NCI-H2107 treated with DMSO at 0.1 percent for 48 hours (cell line): ENCODE measurements at regions not wholly inside any gene's neighbourhood (a gene's known extent, or its start where the extent isn't known, plus 50 kb on each side); places are given as distances from the start of the nearest gene placed in this dataset.

Experiments
- DNase-seq: peaks from one replicate; lab custom pipeline; 2025; ENCODE audit not compliant: unreplicated experiment; lab: John Stamatoyannopoulos, UW

DNA sequence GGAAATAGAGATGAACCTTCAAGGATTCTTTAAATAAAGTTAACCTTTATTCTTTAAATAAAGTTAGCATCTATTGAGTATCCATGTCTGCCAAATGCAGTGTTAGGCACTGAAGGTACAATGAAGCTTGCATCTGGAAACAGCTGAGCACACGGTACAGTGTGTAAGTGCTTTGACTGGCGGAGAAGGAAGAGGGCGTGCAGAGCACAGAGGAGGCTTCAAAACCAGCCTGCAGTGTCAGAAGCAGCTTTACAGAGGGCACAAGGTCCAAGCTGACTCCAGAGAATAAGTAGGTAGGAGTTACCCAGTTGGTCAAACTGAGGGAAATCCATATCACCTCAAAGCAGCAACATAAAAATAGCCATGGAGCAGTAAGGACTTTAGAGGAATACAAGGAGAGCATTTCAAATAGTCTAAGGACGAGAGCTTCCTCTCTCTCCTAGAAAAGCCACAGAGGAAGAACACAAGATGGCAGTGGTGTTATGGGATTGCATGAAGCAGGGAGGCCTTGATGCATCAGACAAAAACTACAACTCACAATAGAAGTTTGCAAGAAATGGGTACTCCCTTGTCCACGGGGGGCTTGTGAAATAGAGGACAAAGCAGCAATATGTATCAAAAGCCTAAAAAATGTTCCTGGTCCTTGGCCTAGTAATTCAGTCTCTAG, 60.3 kb upstream of the PPP2R3A start:
- DNase-seq = no peak

DNA sequence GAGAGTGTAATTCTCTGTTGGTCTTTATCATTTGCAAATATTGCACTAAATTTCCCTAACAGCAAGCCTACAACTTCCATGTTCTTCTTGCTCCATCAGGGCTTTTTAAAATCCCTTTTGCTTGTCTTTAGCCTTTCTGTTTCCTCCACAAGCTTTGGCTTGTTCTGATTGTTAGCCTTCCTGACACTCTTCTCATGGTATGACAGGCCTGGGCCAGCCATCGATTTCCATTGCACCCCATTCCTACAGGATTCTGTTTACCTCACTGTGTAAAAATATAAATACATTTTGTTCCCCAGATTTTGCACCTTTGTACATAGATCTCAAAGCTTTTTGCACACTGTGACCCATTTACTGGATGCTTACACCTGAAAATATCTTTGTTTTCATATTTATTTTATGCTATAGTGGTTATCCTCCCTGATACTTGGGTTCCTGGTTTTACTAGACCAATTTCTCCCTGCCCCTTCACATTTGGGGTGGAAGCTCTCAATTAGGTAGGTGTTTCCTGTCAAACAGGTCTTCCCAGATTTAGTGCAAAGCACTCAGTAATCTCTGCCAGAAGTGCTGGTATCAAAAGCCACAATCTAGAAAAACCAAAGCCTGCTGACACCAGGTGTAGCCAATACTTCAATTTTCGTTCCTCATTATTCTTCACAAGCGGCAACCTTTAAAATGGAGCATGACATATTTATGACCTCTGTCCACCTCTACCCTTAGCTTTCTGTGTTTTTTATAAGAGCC, 57.9 kb upstream of the PPP2R3A start:
- DNase-seq = no peak

GRCh38 chr3:135908225-135908624, 57.3 kb upstream of the PPP2R3A start:
- DNase-seq = no peak

- DNase-seq = no peak
Observed at GRCh38 chr3:135908737-135909136, 56.8 kb upstream of the PPP2R3A start.

- DNase-seq = no peak
Observed at GRCh38 chr3:135911110-135911509, 54.4 kb upstream of the PPP2R3A start.

GRCh38 chr3:135915206-135915605, 50.3 kb upstream of the PPP2R3A start:
- no peak for DNase-seq
